ENCODE measurements at regions not wholly inside any gene's neighbourhood (a gene's known extent, or its start where the extent isn't known, plus 50 kb on each side); places are given as distances from the start of the nearest gene placed in this dataset.

- Histone ChIP-seq H3K9ac (ENCODE audit: low read depth, low read length) (no peak overlapping the region), H3K27me3 (ENCODE audit: insufficient read depth, low read length) (no peaks in the 10 kb centered on the region), H3K36me3 (ENCODE audit: insufficient read depth, low read length) (no peaks in the 10 kb centered on the region), H3K27ac (ENCODE audit: low read depth, low read length) (no peak overlapping the region), H3K4me3 (ENCODE audit: low read length) (no peak overlapping the region), H3K9me3 (ENCODE audit: insufficient read depth, low read depth, low read length) (no peaks in the 10 kb centered on the region), H3K4me1 (ENCODE audit: insufficient read depth, low read length) (peaks cover 3% of the 10 kb centered on the region; the same call in 1 of the 2 replicates)
- WGBS, result 91% methylated on average over 11 of the region's 13 CpGs
Observed at GRCh38 chr18:41457765-41458326, 497.2 kb upstream of the PIK3C3 start.

GRCh38 chr18:41456831-41457230 lies 498.2 kb upstream of the PIK3C3 start:
- H3K4me1 ChIP-seq (ENCODE audit: insufficient read depth, low read length), result no peaks in the 10 kb centered on the region; the same call in 1 of the 2 replicates
- no peak overlapping the region for H3K9ac ChIP-seq (ENCODE audit: low read depth, low read length)
- H3K4me3 ChIP-seq (ENCODE audit: low read length), result no peak overlapping the region
- 94% methylated on average over 4 of the region's 4 CpGs for WGBS
- no peaks in the 10 kb centered on the region for H3K27me3 ChIP-seq (ENCODE audit: insufficient read depth, low read length)
- no peaks in the 10 kb centered on the region for H3K36me3 ChIP-seq (ENCODE audit: insufficient read depth, low read length)
- H3K9me3 ChIP-seq (ENCODE audit: insufficient read depth, low read depth, low read length), result no peaks in the 10 kb centered on the region
- H3K27ac ChIP-seq (ENCODE audit: low read depth, low read length), result no peak overlapping the region

GRCh38 chr18:41449612-41450011 lies 505.4 kb upstream of the PIK3C3 start:
- no peak overlapping the region for H3K9ac ChIP-seq (ENCODE audit: low read depth, low read length)
- no peaks in the 10 kb centered on the region for H3K27me3 ChIP-seq (ENCODE audit: insufficient read depth, low read length)
- H3K27ac ChIP-seq (ENCODE audit: low read depth, low read length), result no peak overlapping the region
- no peak overlapping the region for H3K4me3 ChIP-seq (ENCODE audit: low read length)
- peaks cover 6% of the 10 kb centered on the region for H3K4me1 ChIP-seq (ENCODE audit: insufficient read depth, low read length)
- no peaks in the 10 kb centered on the region for H3K36me3 ChIP-seq (ENCODE audit: insufficient read depth, low read length)
- H3K9me3 ChIP-seq (ENCODE audit: insufficient read depth, low read depth, low read length), result no peaks in the 10 kb centered on the region

GRCh38 chr18:41444943-41445342 lies 510.1 kb upstream of the PIK3C3 start:
- Histone ChIP-seq H3K9ac (ENCODE audit: low read depth, low read length) (no peak overlapping the region), H3K4me3 (ENCODE audit: low read length) (no peak overlapping the region), H3K27ac (ENCODE audit: low read depth, low read length) (no peak overlapping the region), H3K27me3 (ENCODE audit: insufficient read depth, low read length) (no peaks in the 10 kb centered on the region), H3K4me1 (ENCODE audit: insufficient read depth, low read length) (peaks cover 5% of the 10 kb centered on the region), H3K36me3 (ENCODE audit: insufficient read depth, low read length) (no peaks in the 10 kb centered on the region), H3K9me3 (ENCODE audit: insufficient read depth, low read depth, low read length) (no peaks in the 10 kb centered on the region)
- WGBS, result 93% methylated on average over 2 of the region's 2 CpGs

GRCh38 chr18:41436772-41437171 lies 518.3 kb upstream of the PIK3C3 start:
- no peaks in the 10 kb centered on the region for H3K4me1 ChIP-seq (ENCODE audit: insufficient read depth, low read length)
- no peaks in the 10 kb centered on the region for H3K9me3 ChIP-seq (ENCODE audit: insufficient read depth, low read depth, low read length)
- no peaks in the 10 kb centered on the region for H3K27me3 ChIP-seq (ENCODE audit: insufficient read depth, low read length)
- H3K27ac ChIP-seq (ENCODE audit: low read depth, low read length), result no peak overlapping the region
- H3K36me3 ChIP-seq (ENCODE audit: insufficient read depth, low read length), result no peaks in the 10 kb centered on the region
- no CpG with 5 or more reads among the region's 1 CpG for WGBS
- H3K9ac ChIP-seq (ENCODE audit: low read depth, low read length), result no peak overlapping the region
- H3K4me3 ChIP-seq (ENCODE audit: low read length), result no peak overlapping the region

- Histone ChIP-seq H3K27me3 (ENCODE audit: insufficient read depth, low read length) (no peaks in the 10 kb centered on the region), H3K4me1 (ENCODE audit: insufficient read depth, low read length) (no peaks in the 10 kb centered on the region), H3K36me3 (ENCODE audit: insufficient read depth, low read length) (no peaks in the 10 kb centered on the region), H3K9me3 (ENCODE audit: insufficient read depth, low read depth, low read length) (no peaks in the 10 kb centered on the region), H3K9ac (ENCODE audit: low read depth, low read length) (no peak overlapping the region), H3K27ac (ENCODE audit: low read depth, low read length) (no peak overlapping the region), H3K4me3 (ENCODE audit: low read length) (no peak overlapping the region)
- WGBS, result 87% methylated on average over 2 of the region's 3 CpGs
Observed at GRCh38 chr18:41418598-41418997, 536.4 kb upstream of the PIK3C3 start.

- H3K36me3 ChIP-seq (ENCODE audit: insufficient read depth, low read length), result no peaks in the 10 kb centered on the region
- no peaks in the 10 kb centered on the region for H3K27me3 ChIP-seq (ENCODE audit: insufficient read depth, low read length)
- H3K9ac ChIP-seq (ENCODE audit: low read depth, low read length), result no peak overlapping the region
- no peak overlapping the region for H3K4me3 ChIP-seq (ENCODE audit: low read length)
- WGBS, result 93% methylated on average over 4 of the region's 4 CpGs
- H3K27ac ChIP-seq (ENCODE audit: low read depth, low read length), result no peak overlapping the region
- no peaks in the 10 kb centered on the region for H3K4me1 ChIP-seq (ENCODE audit: insufficient read depth, low read length)
- no peaks in the 10 kb centered on the region for H3K9me3 ChIP-seq (ENCODE audit: insufficient read depth, low read depth, low read length)
Observed at GRCh38 chr18:41416044-41416443, 539.0 kb upstream of the PIK3C3 start.

- H3K9ac ChIP-seq (ENCODE audit: low read depth, low read length), result no peak overlapping the region
- no peaks in the 10 kb centered on the region; the same call in 1 of the 2 replicates for H3K4me1 ChIP-seq (ENCODE audit: insufficient read depth, low read length)
- H3K36me3 ChIP-seq (ENCODE audit: insufficient read depth, low read length), result no peaks in the 10 kb centered on the region
- no peaks in the 10 kb centered on the region for H3K27me3 ChIP-seq (ENCODE audit: insufficient read depth, low read length)
- no peak overlapping the region for H3K4me3 ChIP-seq (ENCODE audit: low read length)
- no peaks in the 10 kb centered on the region for H3K9me3 ChIP-seq (ENCODE audit: insufficient read depth, low read depth, low read length)
- no peak overlapping the region for H3K27ac ChIP-seq (ENCODE audit: low read depth, low read length)
Observed at GRCh38 chr18:41410006-41410405, 545.0 kb upstream of the PIK3C3 start.

GRCh38 chr18:41406834-41407233 lies 548.2 kb upstream of the PIK3C3 start:
- H3K27ac ChIP-seq (ENCODE audit: low read depth, low read length), result no peak overlapping the region
- no peaks in the 10 kb centered on the region; the same call in 1 of the 2 replicates for H3K4me1 ChIP-seq (ENCODE audit: insufficient read depth, low read length)
- WGBS, result 99% methylated on average over 2 of the region's 2 CpGs
- no peak overlapping the region for H3K9ac ChIP-seq (ENCODE audit: low read depth, low read length)
- H3K27me3 ChIP-seq (ENCODE audit: insufficient read depth, low read length), result no peaks in the 10 kb centered on the region
- no peaks in the 10 kb centered on the region for H3K9me3 ChIP-seq (ENCODE audit: insufficient read depth, low read depth, low read length)
- H3K4me3 ChIP-seq (ENCODE audit: low read length), result no peak overlapping the region
- H3K36me3 ChIP-seq (ENCODE audit: insufficient read depth, low read length), result no peaks in the 10 kb centered on the region

- H3K27ac ChIP-seq (ENCODE audit: low read depth, low read length), result no peak overlapping the region
- no peak overlapping the region for H3K4me3 ChIP-seq (ENCODE audit: low read length)
- H3K27me3 ChIP-seq (ENCODE audit: insufficient read depth, low read length), result no peaks in the 10 kb centered on the region
- no peak overlapping the region for H3K9ac ChIP-seq (ENCODE audit: low read depth, low read length)
- no peaks in the 10 kb centered on the region for H3K36me3 ChIP-seq (ENCODE audit: insufficient read depth, low read length)
- no peaks in the 10 kb centered on the region for H3K9me3 ChIP-seq (ENCODE audit: insufficient read depth, low read depth, low read length)
- 100% methylated on average over 2 of the region's 2 CpGs for whole genome bisulfite sequencing
- peaks cover 5% of the 10 kb centered on the region; the same call in 1 of the 2 replicates for H3K4me1 ChIP-seq (ENCODE audit: insufficient read depth, low read length)
Observed at GRCh38 chr18:41396861-41397260, 558.2 kb upstream of the PIK3C3 start.

GRCh38 chr18:41396211-41396610 lies 558.8 kb upstream of the PIK3C3 start:
- peaks cover 10% of the 10 kb centered on the region for H3K4me1 ChIP-seq (ENCODE audit: insufficient read depth, low read length)
- WGBS, result 92% methylated on average over 2 of the region's 3 CpGs
- no peaks in the 10 kb centered on the region for H3K36me3 ChIP-seq (ENCODE audit: insufficient read depth, low read length)
- no peak overlapping the region for H3K9ac ChIP-seq (ENCODE audit: low read depth, low read length)
- H3K27ac ChIP-seq (ENCODE audit: low read depth, low read length), result no peak overlapping the region
- H3K9me3 ChIP-seq (ENCODE audit: insufficient read depth, low read depth, low read length), result no peaks in the 10 kb centered on the region
- H3K4me3 ChIP-seq (ENCODE audit: low read length), result no peak overlapping the region
- H3K27me3 ChIP-seq (ENCODE audit: insufficient read depth, low read length), result no peaks in the 10 kb centered on the region

GRCh38 chr18:41395695-41396094 lies 559.3 kb upstream of the PIK3C3 start:
- Histone ChIP-seq H3K9ac (ENCODE audit: low read depth, low read length) (no peak overlapping the region), H3K4me1 (ENCODE audit: insufficient read depth, low read length) (peaks cover 15% of the 10 kb centered on the region), H3K9me3 (ENCODE audit: insufficient read depth, low read depth, low read length) (no peaks in the 10 kb centered on the region), H3K4me3 (ENCODE audit: low read length) (no peak overlapping the region), H3K36me3 (ENCODE audit: insufficient read depth, low read length) (no peaks in the 10 kb centered on the region), H3K27ac (ENCODE audit: low read depth, low read length) (no peak overlapping the region), H3K27me3 (ENCODE audit: insufficient read depth, low read length) (no peaks in the 10 kb centered on the region)
- 100% methylated on average over 1 of the region's 1 CpG for WGBS
